GM12878 (cell line): ENCODE measurements at regions not wholly inside any gene's neighbourhood (a gene's known extent, or its start where the extent isn't known, plus 50 kb on each side); places are given as distances from the start of the nearest gene placed in this dataset.

Experiments used
- ATAC-seq: fragments of 200-7000 bp; cut with Tn5 transposase; 3 replicates; pipeline ENCODE4 v1.9.1; 2020; ENCODE audit warnings: mild to moderate bottlenecking, moderate library complexity
- BruUV-seq: library from RNA; stranded (reverse); fragments of 400-500 nt; replicated peaks from 2 replicates; lab custom pipeline; 2021; lab: Mats Ljungman, UMichigan
- CTCF ChIA-PET: fragments of 300-600 bp; sonication (Branson Sonifier 250); formaldehyde crosslinking; extraction: SDS; loops from one replicate; lab custom pipeline; 2021; ENCODE audit warnings: inconsistent platforms; lab: Yijun Ruan, JAX
- POLR2A ChIA-PET: fragments of 350-600 bp; formaldehyde crosslinking; extraction: SDS; loops from one replicate; lab custom pipeline; 2021; ENCODE audit warnings: inconsistent platforms; lab: Charles Lee
- RAD21 ChIA-PET: fragments of 300-600 bp; sonication (Branson Sonifier 250); formaldehyde crosslinking; loops from one replicate; lab custom pipeline; 2023; ENCODE audit warnings: antibody characterized with exemption; ENCODE audit not compliant: unreplicated experiment; lab: Charles Lee
- SMC1A ChIA-PET: fragments of 300-600 bp; sonication (Branson Sonifier 250); formaldehyde crosslinking; loops from one replicate; lab custom pipeline; 2023; ENCODE audit not compliant: unreplicated experiment, uncharacterized antibody; lab: Charles Lee
- DNase-seq: peaks from one replicate; pipeline ENCODE4 v3.0.0-alpha.2; 2011; ENCODE audit warnings: low read depth, low spot score
- FAIRE-seq: peaks from 3 replicates; lab custom pipeline; 2011; peaks lifted over from hg19 to GRCh38; lab: Jason Lieb, UNC
- H2AFZ ChIP-seq: 2 replicates; pipeline ENCODE4 v1.6.0; 2011; ENCODE audit warnings: low read depth, low read length, control low read depth; ENCODE audit not compliant: control insufficient read depth
- H3K27ac ChIP-seq: 2 replicates; pipeline ENCODE4 v1.5.1; 2011; ENCODE audit warnings: control low read depth; ENCODE audit not compliant: control insufficient read depth, insufficient read depth
- H3K27me3 ChIP-seq, 2 experiments: replicated peaks in 1 of 2; 2 replicates each; pipeline versions ENCODE4 v1.6.0 to v1.6.1; 2011; ENCODE audit warnings: low read length in 1 of 2; ENCODE audit not compliant: control insufficient read depth in 2 of 2, insufficient read depth in 2 of 2
- H3K36me3 ChIP-seq, 2 experiments: 2 replicates each; pipeline ENCODE4 v1.5.1; 2011; ENCODE audit warnings: low read length in 1 of 2; ENCODE audit not compliant: control insufficient read depth in 2 of 2, insufficient read depth in 2 of 2
- H3K4me1 ChIP-seq: 2 replicates; pipeline ENCODE4 v1.6.1; 2011; ENCODE audit warnings: mild to moderate bottlenecking, low read length, moderate library complexity, mixed read lengths; ENCODE audit not compliant: control insufficient read depth, insufficient read depth
- H3K4me2 ChIP-seq: 2 replicates; pipeline ENCODE4 v1.6.0; 2011; ENCODE audit warnings: control low read depth; ENCODE audit not compliant: control insufficient read depth, insufficient read depth
- H3K4me3 ChIP-seq: fragments of 200-600 bp; sonication (generic); 2 replicates; pipeline ENCODE4 v1.5.1; 2016
- H3K79me2 ChIP-seq: 2 replicates; pipeline ENCODE4 v1.6.0; 2011; ENCODE audit warnings: low read length; ENCODE audit not compliant: control insufficient read depth, insufficient read depth
- H3K9ac ChIP-seq: 2 replicates; pipeline ENCODE4 v1.8.0; 2011; ENCODE audit warnings: low read length, control low read depth, mixed read lengths; ENCODE audit not compliant: control insufficient read depth, insufficient read depth
- H3K9me3 ChIP-seq: replicated peaks from 3 replicates; pipeline ENCODE4 v1.5.1; 2011; ENCODE audit warnings: mild to moderate bottlenecking, low read length; ENCODE audit not compliant: control insufficient read depth, insufficient read depth
- H4K20me1 ChIP-seq: 2 replicates; pipeline ENCODE4 v1.6.0; 2011; ENCODE audit not compliant: control insufficient read depth, insufficient read depth
- BCLAF1 ChIP-seq: fragments of 450-650 bp; IDR thresholded peaks from 2 replicates; pipeline ENCODE4 v1.6.1; 2017; ENCODE audit warnings: antibody characterized with exemption, mild to moderate bottlenecking, moderate library complexity
- EP300 ChIP-seq, 2 experiments: fragments of 150-350 bp in 1 of 2; IDR thresholded peaks; 2 replicates each; pipeline ENCODE4 v1.6.1; 2011 to 2012; ENCODE audit warnings: low read depth in 2 of 2, low read length in 2 of 2, borderline replicate concordance in 1 of 2, improper control_type of control experiment in 1 of 2, inconsistent platforms in 1 of 2; ENCODE audit not compliant: control insufficient read depth in 1 of 2
- IRF3 ChIP-seq: fragments of 450-650 bp; IDR thresholded peaks from 2 replicates; pipeline ENCODE4 v1.6.1; 2014; ENCODE audit warnings: mild to moderate bottlenecking
- KAT2A ChIP-seq: conservative IDR thresholded peaks from 2 replicates; pipeline ENCODE4 v1.6.1; 2011; ENCODE audit warnings: low read depth, low read length; ENCODE audit not compliant: control insufficient read depth
- KDM1A ChIP-seq: fragments of 200-600 bp; sonication (generic); IDR thresholded peaks from 2 replicates; pipeline ENCODE4 v1.6.1; 2016; ENCODE audit warnings: borderline replicate concordance
- NBN ChIP-seq: fragments of 450-650 bp; IDR thresholded peaks from 2 replicates; pipeline ENCODE4 v1.6.1; 2016
- RB1 ChIP-seq: fragments of 450-650 bp; formaldehyde crosslinking; IDR thresholded peaks from 2 replicates; pipeline ENCODE4 v1.6.1; 2017; ENCODE audit warnings: mild to moderate bottlenecking, borderline replicate concordance
- SUZ12 ChIP-seq: fragments of 200-600 bp; sonication (generic); IDR thresholded peaks from one replicate; pipeline ENCODE4 v1.6.1; 2018; ENCODE audit warnings: antibody characterized with exemption, mild to moderate bottlenecking; ENCODE audit not compliant: unreplicated experiment
- ZNF687 ChIP-seq: fragments of 450-650 bp; IDR thresholded peaks from 2 replicates; pipeline ENCODE4 v1.6.1; 2017; ENCODE audit warnings: mild to moderate bottlenecking, moderate library complexity
- WGBS: methylation state at CpG from one replicate; pipeline ENCODE4 v1.1.6; 2016; ENCODE audit warnings: low lambda C conversion rate; ENCODE audit not compliant: insufficient replicate concordance, insufficient coverage; ENCODE audit errors: missing lambda C conversion rate; 5-methylcytosine and 5-hydroxymethylcytosine counted together
- in situ Hi-C: fragments of 300-500 bp; cut with MboI; formaldehyde crosslinking; loops from 9 replicates; pipeline ENCODE4 v1.14.3; 2018; ENCODE audit warnings: mixed read lengths
- intact Hi-C: fragments of 100-400 bp; cut with micrococcal nuclease; formaldehyde crosslinking; loops from one replicate; pipeline ENCODE4 v1.14.2; 2022; ENCODE audit not compliant: unreplicated experiment
- TF ChIP-seq, protein P1 (sequence below): fragments of 450-650 bp; IDR thresholded peaks from 2 replicates; pipeline ENCODE4 v1.6.1; 2017; ENCODE audit warnings: low read depth, mild to moderate bottlenecking, moderate library complexity

DNA sequence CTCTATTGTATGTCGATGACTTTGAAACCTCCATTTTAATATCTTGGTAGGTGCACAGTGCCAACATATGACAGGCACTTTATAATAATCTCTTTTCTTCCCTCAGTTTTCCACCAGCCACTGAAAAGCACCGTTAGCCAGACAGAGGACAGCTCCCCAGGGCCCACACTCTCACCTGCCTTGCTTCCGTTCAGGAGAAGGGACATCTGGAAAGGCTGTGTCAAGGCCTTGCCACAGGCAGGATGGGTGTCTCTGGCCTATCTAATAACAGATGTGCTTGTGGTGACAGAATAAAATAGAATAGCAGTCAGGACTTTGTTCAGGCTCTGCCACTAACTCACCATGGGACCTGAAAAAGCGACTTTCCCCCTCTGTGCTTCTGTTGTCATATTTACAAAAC, 75.5 kb upstream of the CCDC167 start:
- DNase-seq, result no peak
- SMC1A ChIA-PET, result interaction anchor here (1.0 kb wide), 1 partner anchor 79 kb away, joined by 3 read pairs; no protein-coding TSS in a partner anchor
- WGBS, result 22% methylated on average over 4 of the region's 4 CpGs
- ATAC-seq, result no peak
- POLR2A ChIA-PET, result no interaction called here
- Histone ChIP-seq H3K4me3 (no peak overlapping the region), H4K20me1 (no peaks in the 10 kb centered on the region), H2AFZ (no peak overlapping the region), H3K4me1 (no peaks in the 10 kb centered on the region), H3K27me3 (no peaks in the 10 kb centered on the region), H3K9ac (no peak overlapping the region), H3K4me2 (no peak overlapping the region), H3K9me3 (no peaks in the 10 kb centered on the region), H3K36me3 (no peaks in the 10 kb centered on the region), H3K27ac (no peak overlapping the region), H3K79me2 (no peaks in the 10 kb centered on the region)
- FAIRE-seq, result no peak
- intact Hi-C loops (no loop called here), in situ Hi-C loops (no loop called here)
- RAD21 ChIA-PET, result interaction anchor here (0.7 kb wide), 1 partner anchor 9 kb away, joined by 3 read pairs; no protein-coding TSS in a partner anchor
- BruUV-seq, result no TSS peak
- CTCF ChIA-PET, result no interaction called here
- TF ChIP-seq ZNF687, result no peak
- no peak for TF ChIP-seq NBN
- no peak for TF ChIP-seq RB1
- TF ChIP-seq BCLAF1, result no peak
- TF ChIP-seq KDM1A, result no peak
- no peak for TF ChIP-seq EP300 (IDR thresholded peaks at IDR 0.05; ENCODE audit: borderline replicate concordance in 1 of 2, control insufficient read depth in 1 of 2, low read depth in 2 of 2, low read length in 2 of 2)
- TF ChIP-seq IRF3, result no peak
- TF ChIP-seq SUZ12, result no peak
- TF ChIP-seq, protein P1, sequence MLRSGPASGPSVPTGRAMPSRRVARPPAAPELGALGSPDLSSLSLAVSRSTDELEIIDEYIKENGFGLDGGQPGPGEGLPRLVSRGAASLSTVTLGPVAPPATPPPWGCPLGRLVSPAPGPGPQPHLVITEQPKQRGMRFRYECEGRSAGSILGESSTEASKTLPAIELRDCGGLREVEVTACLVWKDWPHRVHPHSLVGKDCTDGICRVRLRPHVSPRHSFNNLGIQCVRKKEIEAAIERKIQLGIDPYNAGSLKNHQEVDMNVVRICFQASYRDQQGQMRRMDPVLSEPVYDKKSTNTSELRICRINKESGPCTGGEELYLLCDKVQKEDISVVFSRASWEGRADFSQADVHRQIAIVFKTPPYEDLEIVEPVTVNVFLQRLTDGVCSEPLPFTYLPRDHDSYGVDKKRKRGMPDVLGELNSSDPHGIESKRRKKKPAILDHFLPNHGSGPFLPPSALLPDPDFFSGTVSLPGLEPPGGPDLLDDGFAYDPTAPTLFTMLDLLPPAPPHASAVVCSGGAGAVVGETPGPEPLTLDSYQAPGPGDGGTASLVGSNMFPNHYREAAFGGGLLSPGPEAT, result no peak
- no peak for TF ChIP-seq KAT2A
